GM23338 (cell line): ENCODE measurements at regions not wholly inside any gene's neighbourhood (a gene's known extent, or its start where the extent isn't known, plus 50 kb on each side); places are given as distances from the start of the nearest gene placed in this dataset.

Source experiments
- ATAC-seq: fragments of 200-7000 bp; cut with Tn5 transposase; 3 replicates; pipeline ENCODE4 v1.9.1; 2020
- DNase-seq: peaks from one replicate; pipeline ENCODE4 v3.0.0-alpha.2; 2015; ENCODE audit warnings: low spot score
- H2AFZ ChIP-seq: fragments of 200-600 bp; sonication (generic); 2 replicates; pipeline ENCODE4 v1.8.0; 2016; ENCODE audit warnings: antibody characterized with exemption, mild to moderate bottlenecking, moderate library complexity
- H3F3A ChIP-seq: fragments of 200-600 bp; sonication (generic); replicated peaks from 2 replicates; pipeline ENCODE4 v1.8.0; 2017; ENCODE audit warnings: antibody characterized with exemption, mixed run types, low read depth
- H3K27ac ChIP-seq: fragments of 200-600 bp; sonication (generic); 2 replicates; pipeline ENCODE4 v1.6.1; 2016; ENCODE audit warnings: low read depth
- H3K27me3 ChIP-seq: fragments of 200-600 bp; sonication (generic); 2 replicates; pipeline ENCODE4 v1.8.0; 2016; ENCODE audit warnings: mild to moderate bottlenecking, mixed run types, moderate library complexity; ENCODE audit not compliant: insufficient read depth
- H3K36me3 ChIP-seq: fragments of 200-600 bp; sonication (generic); 2 replicates; pipeline ENCODE4 v1.8.0; 2016; ENCODE audit warnings: mild to moderate bottlenecking; ENCODE audit not compliant: insufficient read depth
- H3K4me1 ChIP-seq: fragments of 200-600 bp; sonication (generic); 2 replicates; pipeline ENCODE4 v1.8.0; 2016; ENCODE audit warnings: mild to moderate bottlenecking, moderate library complexity; ENCODE audit not compliant: insufficient read depth
- H3K4me2 ChIP-seq: fragments of 200-600 bp; sonication (generic); 2 replicates; pipeline ENCODE4 v1.7.1; 2017; ENCODE audit warnings: mixed run types
- H3K4me3 ChIP-seq: fragments of 200-600 bp; sonication (generic); 2 replicates; pipeline ENCODE4 v1.6.1; 2016; ENCODE audit warnings: mixed run types
- H3K79me2 ChIP-seq: fragments of 200-600 bp; sonication (generic); replicated peaks from 2 replicates; pipeline ENCODE4 v1.8.0; 2017; ENCODE audit warnings: mild to moderate bottlenecking; ENCODE audit not compliant: insufficient read depth
- H3K9me2 ChIP-seq: fragments of 200-600 bp; sonication (generic); 2 replicates; pipeline ENCODE4 v1.8.0; 2017; ENCODE audit not compliant: insufficient read depth
- H4K20me1 ChIP-seq: fragments of 200-600 bp; sonication (generic); replicated peaks from 2 replicates; pipeline ENCODE4 v1.8.0; 2017; ENCODE audit warnings: mild to moderate bottlenecking; ENCODE audit not compliant: insufficient read depth
- H3K27ac Mint-ChIP-seq: 2 replicates; pipeline ENCODE4 v1.8.0; 2020; ENCODE audit warnings: inconsistent platforms, mild to moderate bottlenecking, moderate library complexity, mixed read lengths
- H3K27me3 Mint-ChIP-seq: 3 replicates; pipeline ENCODE4 v1.8.0; 2022; ENCODE audit warnings: low read depth, mild to moderate bottlenecking, moderate library complexity, mixed read lengths, inconsistent platforms; ENCODE audit not compliant: insufficient read depth, poor library complexity
- H3K36me3 Mint-ChIP-seq: 3 replicates; pipeline ENCODE4 v1.8.0; 2021; ENCODE audit warnings: low read depth, mild to moderate bottlenecking, inconsistent platforms, moderate library complexity, mixed read lengths
- H3K4me1 Mint-ChIP-seq: 3 replicates; pipeline ENCODE4 v1.8.0; 2020; ENCODE audit warnings: mild to moderate bottlenecking, inconsistent platforms, mixed read lengths
- H3K4me3 Mint-ChIP-seq: 3 replicates; pipeline ENCODE4 v1.8.0; 2021; ENCODE audit warnings: moderate library complexity, mild to moderate bottlenecking, inconsistent platforms, mixed read lengths
- H3K9me3 Mint-ChIP-seq: 3 replicates; pipeline ENCODE4 v1.8.0; 2020; ENCODE audit warnings: moderate library complexity, mild to moderate bottlenecking, inconsistent platforms, mixed read lengths
- CREB1 ChIP-seq: fragments of 250-450 bp; sonication (Bioruptor Pico); IDR thresholded peaks from 2 replicates; pipeline ENCODE4 v1.5.0; 2020; ENCODE audit warnings: low read depth, mild to moderate bottlenecking, moderate library complexity
- EZH2phosphoT487 ChIP-seq: fragments of 200-600 bp; sonication (generic); IDR thresholded peaks from one replicate; pipeline ENCODE4 v1.8.1; 2018; ENCODE audit warnings: antibody characterized with exemption; ENCODE audit not compliant: unreplicated experiment
- JUNB ChIP-seq: IDR thresholded peaks from one replicate; pipeline ENCODE4 v1.6.1; 2016; ENCODE audit warnings: antibody characterized with exemption; ENCODE audit not compliant: unreplicated experiment
- NANOG ChIP-seq: IDR thresholded peaks from 2 replicates; pipeline ENCODE4 v1.6.1; 2016; ENCODE audit warnings: antibody characterized with exemption, borderline replicate concordance
- POLR2AphosphoS5 ChIP-seq: IDR thresholded peaks from 2 replicates; pipeline ENCODE4 v1.6.1; 2016; ENCODE audit warnings: antibody characterized with exemption, low read depth
- TF ChIP-seq, protein P1 (sequence below), 2 experiments: fragments of 200-600 bp in 1 of 2; sonication (generic) in 1 of 2; conservative IDR thresholded peaks; 2 replicates each; pipeline versions ENCODE4 v1.5.1 to v1.6.1; 2016 to 2017; ENCODE audit warnings: antibody characterized with exemption in 2 of 2, low read depth in 2 of 2, mild to moderate bottlenecking in 2 of 2, moderate library complexity in 1 of 2
- TF ChIP-seq, protein P2 (sequence below): IDR thresholded peaks from 2 replicates; pipeline ENCODE4 v1.6.1; 2016; ENCODE audit warnings: antibody characterized with exemption
- TF ChIP-seq, protein P3 (sequence below): IDR thresholded peaks from one replicate; pipeline ENCODE4 v1.6.1; 2018; ENCODE audit warnings: antibody characterized with exemption; ENCODE audit not compliant: unreplicated experiment

DNA sequence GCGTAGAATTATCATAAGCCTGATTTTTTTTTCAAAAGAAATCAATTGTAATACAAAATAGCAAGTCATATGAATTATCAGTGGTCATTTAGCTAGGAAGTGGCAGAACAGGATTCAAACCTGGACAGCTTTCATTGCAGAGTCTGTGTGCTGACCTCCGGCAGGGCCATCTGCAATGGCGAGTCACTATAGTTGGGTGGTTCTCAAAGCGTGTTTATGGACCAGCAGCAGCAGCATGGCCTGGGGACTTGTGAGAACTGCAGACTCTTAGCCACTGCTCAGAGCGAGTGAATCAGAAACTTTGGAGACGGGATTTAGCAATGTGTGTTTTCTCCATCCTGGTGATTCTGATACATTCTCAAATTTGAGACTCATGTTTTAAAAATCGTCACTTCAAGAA is 202.3 kb upstream of the SUCLG2 start:
- H3K9me3 Mint-ChIP-seq: no peaks in the 10 kb centered on the region; the same call in 2 of the 3 replicates
- no peak for TF ChIP-seq POLR2AphosphoS5
- TF ChIP-seq EZH2phosphoT487: no peak
- TF ChIP-seq, protein P1, sequence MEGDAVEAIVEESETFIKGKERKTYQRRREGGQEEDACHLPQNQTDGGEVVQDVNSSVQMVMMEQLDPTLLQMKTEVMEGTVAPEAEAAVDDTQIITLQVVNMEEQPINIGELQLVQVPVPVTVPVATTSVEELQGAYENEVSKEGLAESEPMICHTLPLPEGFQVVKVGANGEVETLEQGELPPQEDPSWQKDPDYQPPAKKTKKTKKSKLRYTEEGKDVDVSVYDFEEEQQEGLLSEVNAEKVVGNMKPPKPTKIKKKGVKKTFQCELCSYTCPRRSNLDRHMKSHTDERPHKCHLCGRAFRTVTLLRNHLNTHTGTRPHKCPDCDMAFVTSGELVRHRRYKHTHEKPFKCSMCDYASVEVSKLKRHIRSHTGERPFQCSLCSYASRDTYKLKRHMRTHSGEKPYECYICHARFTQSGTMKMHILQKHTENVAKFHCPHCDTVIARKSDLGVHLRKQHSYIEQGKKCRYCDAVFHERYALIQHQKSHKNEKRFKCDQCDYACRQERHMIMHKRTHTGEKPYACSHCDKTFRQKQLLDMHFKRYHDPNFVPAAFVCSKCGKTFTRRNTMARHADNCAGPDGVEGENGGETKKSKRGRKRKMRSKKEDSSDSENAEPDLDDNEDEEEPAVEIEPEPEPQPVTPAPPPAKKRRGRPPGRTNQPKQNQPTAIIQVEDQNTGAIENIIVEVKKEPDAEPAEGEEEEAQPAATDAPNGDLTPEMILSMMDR (conservative IDR thresholded peaks at IDR 0.05; ENCODE audit: low read depth in 2 of 2): no peak
- H3K36me3 Mint-ChIP-seq: no peaks in the 10 kb centered on the region
- ATAC-seq: no peak
- no peak for DNase-seq
- Histone ChIP-seq H3K36me3 (no peaks in the 10 kb centered on the region), H3F3A (no peaks in the 10 kb centered on the region), H3K4me2 (no peak overlapping the region), H4K20me1 (no peaks in the 10 kb centered on the region), H3K9me2 (0 out of 2 replicates have a peak, but pooled peaks cover 4% of the 10 kb centered on the region), H3K4me1 (no peaks in the 10 kb centered on the region), H3K27me3 (no peaks in the 10 kb centered on the region), H2AFZ (no peak overlapping the region), H3K4me3 (no peak overlapping the region), H3K27ac (no peak overlapping the region), H3K79me2 (no peaks in the 10 kb centered on the region)
- H3K4me1 Mint-ChIP-seq: no peaks in the 10 kb centered on the region
- no peaks in the 10 kb centered on the region for H3K27me3 Mint-ChIP-seq
- H3K27ac Mint-ChIP-seq: no peak overlapping the region
- H3K4me3 Mint-ChIP-seq: no peak overlapping the region

DNA sequence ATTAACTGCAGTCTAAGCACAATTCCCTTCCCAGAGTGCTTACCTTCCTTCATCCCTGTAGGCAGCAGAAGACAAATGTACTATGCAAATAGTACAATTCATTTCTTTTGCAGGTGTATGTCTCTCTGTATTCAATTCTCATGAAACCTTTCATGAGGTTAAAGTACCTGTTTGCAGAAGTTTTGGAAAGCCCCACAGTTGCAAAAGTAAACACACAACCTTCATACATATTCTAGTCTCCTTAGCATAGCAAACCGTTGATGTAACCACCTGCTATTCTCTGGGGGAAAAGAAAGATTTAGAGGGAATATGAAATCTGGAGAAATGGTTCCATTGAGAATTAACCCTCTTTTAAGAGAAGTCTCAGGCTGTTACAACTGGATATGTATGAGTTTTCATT is 200.3 kb upstream of the SUCLG2 start:
- TF ChIP-seq, protein P1 (conservative IDR thresholded peaks at IDR 0.05; ENCODE audit: low read depth in 2 of 2): no peak
- TF ChIP-seq JUNB (no peak), EZH2phosphoT487 (no peak), NANOG (no peak), CREB1 (CRISPR knock-in tag) (no peak)
- TF ChIP-seq, protein P2, sequence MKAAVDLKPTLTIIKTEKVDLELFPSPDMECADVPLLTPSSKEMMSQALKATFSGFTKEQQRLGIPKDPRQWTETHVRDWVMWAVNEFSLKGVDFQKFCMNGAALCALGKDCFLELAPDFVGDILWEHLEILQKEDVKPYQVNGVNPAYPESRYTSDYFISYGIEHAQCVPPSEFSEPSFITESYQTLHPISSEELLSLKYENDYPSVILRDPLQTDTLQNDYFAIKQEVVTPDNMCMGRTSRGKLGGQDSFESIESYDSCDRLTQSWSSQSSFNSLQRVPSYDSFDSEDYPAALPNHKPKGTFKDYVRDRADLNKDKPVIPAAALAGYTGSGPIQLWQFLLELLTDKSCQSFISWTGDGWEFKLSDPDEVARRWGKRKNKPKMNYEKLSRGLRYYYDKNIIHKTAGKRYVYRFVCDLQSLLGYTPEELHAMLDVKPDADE: no peak
- TF ChIP-seq, protein P3, sequence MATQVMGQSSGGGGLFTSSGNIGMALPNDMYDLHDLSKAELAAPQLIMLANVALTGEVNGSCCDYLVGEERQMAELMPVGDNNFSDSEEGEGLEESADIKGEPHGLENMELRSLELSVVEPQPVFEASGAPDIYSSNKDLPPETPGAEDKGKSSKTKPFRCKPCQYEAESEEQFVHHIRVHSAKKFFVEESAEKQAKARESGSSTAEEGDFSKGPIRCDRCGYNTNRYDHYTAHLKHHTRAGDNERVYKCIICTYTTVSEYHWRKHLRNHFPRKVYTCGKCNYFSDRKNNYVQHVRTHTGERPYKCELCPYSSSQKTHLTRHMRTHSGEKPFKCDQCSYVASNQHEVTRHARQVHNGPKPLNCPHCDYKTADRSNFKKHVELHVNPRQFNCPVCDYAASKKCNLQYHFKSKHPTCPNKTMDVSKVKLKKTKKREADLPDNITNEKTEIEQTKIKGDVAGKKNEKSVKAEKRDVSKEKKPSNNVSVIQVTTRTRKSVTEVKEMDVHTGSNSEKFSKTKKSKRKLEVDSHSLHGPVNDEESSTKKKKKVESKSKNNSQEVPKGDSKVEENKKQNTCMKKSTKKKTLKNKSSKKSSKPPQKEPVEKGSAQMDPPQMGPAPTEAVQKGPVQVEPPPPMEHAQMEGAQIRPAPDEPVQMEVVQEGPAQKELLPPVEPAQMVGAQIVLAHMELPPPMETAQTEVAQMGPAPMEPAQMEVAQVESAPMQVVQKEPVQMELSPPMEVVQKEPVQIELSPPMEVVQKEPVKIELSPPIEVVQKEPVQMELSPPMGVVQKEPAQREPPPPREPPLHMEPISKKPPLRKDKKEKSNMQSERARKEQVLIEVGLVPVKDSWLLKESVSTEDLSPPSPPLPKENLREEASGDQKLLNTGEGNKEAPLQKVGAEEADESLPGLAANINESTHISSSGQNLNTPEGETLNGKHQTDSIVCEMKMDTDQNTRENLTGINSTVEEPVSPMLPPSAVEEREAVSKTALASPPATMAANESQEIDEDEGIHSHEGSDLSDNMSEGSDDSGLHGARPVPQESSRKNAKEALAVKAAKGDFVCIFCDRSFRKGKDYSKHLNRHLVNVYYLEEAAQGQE: no peak
- H3K9me3 Mint-ChIP-seq: no peaks in the 10 kb centered on the region

More for the DNA sequence above, 200.3 kb upstream of the SUCLG2 start:
- no peaks in the 10 kb centered on the region for H4K20me1 ChIP-seq
- no peaks in the 10 kb centered on the region for H3K36me3 ChIP-seq
- 0 out of 2 replicates have a peak, but pooled peaks cover 3% of the 10 kb centered on the region for H3K9me2 ChIP-seq
- no peaks in the 10 kb centered on the region for H3K27me3 ChIP-seq
- no peak overlapping the region for H3K27ac Mint-ChIP-seq
- no peak overlapping the region for H3K27ac ChIP-seq
- H3K27me3 Mint-ChIP-seq: no peaks in the 10 kb centered on the region
- H3K4me1 Mint-ChIP-seq: no peaks in the 10 kb centered on the region
- ATAC-seq: no peak
- H3K4me1 ChIP-seq: no peaks in the 10 kb centered on the region
- DNase-seq: no peak
- H3F3A ChIP-seq: no peaks in the 10 kb centered on the region
- H2AFZ ChIP-seq: no peak overlapping the region
- no peak overlapping the region for H3K4me3 Mint-ChIP-seq
- H3K79me2 ChIP-seq: no peaks in the 10 kb centered on the region
- no peak overlapping the region for H3K4me3 ChIP-seq
- no peak overlapping the region for H3K4me2 ChIP-seq
- no peaks in the 10 kb centered on the region for H3K36me3 Mint-ChIP-seq
